GM18909 (cell line): ENCODE measurements at regions not wholly inside any gene's neighbourhood (a gene's known extent, or its start where the extent isn't known, plus 50 kb on each side); places are given as distances from the start of the nearest gene placed in this dataset.
"Not testable (repeated sequence)": the region's sequence is repeated elsewhere in the genome, so short reads cannot be mapped to it uniquely, and the experiment has no call there.

ENCODE experiments used
- ATAC-seq: cut with Tn5 transposase; IDR thresholded peaks from one replicate; pipeline ENCODE4 v1.9.1; 2021; ENCODE audit warnings: mild to moderate bottlenecking; ENCODE audit not compliant: unreplicated experiment, poor library complexity

DNA sequence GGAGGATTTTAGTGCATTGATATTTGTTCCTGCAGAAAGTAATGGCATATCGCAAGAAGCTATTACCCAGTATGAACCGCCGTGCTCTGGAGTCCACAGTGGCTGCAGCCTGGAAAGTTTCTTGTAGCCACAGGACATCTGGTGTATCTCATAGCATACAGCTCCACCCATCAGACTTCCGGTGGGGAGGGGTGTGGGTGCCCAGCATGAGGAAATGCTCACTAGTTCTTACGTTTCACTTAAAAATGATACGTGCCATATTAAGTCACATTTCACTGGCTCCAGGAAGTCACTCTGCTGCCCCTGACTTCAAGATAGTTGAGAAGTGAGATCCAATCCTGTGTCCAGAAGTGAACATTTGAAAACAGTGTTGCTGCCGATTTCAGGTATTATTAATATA is 990.4 kb downstream of the GBE1 start:
- ATAC-seq: no peak

DNA sequence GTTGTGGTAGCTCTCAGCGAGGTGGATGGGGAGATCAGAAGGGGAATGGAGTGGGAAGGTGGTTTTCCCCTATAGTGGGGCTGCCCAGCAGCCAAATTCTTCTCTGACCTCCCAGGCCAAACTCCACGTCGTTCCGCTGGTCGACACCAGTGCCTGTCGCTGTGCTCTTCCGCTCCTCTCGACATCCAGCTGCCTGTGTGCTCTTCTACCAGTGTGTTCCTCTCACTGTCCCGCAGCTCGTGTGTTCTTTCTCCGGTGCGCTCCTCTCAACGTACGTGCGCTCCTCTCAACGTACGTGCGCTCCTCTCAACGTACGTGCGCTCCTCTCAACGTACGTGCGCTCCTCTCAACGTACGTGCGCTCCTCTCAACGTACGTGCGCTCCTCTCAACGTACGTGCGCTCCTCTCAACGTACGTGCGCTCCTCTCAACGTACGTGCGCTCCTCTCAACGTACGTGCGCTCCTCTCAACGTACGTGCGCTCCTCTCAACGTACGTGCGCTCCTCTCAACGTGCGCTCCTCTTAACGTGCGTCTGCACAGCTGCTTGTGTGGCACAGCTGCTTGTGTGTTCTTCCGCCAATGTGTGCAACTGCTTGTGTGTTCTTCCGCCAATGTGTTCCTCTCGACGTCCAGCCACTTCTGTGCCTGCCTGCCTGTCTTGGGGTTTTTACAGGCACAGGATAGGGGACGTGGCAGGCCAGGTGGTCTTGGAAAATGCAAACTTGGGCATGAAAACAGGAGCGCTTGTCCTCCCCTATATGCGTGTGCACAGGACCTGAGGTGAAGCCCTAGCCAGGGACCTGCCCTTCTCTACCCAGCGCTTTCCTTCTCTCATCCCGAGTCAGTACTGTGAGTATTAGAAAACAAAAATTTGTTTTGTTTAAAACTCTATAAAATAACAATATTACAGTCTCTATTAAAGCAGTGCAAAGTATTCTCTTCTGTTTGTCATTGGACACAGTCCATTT is 991.1 kb downstream of the GBE1 start:
- no peak for ATAC-seq

DNA sequence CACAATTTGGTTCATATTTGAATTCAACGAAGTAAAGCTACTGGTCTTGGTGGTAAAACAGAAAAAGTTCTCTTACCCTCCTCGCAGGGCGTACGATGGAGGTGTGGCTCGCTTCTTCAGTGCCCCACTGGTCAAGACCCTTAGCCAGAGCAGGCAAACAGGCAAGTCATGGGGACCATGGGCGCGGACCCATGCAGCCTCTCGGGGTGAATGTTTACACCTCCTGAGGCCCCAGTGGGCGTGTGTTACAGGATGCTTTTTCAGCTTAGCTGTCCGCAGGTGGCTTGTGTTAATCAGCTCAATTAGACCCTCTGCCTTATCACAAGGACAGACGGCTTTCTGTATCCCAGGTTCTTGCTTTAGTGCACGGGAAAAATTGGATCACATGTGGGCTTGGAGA is 991.8 kb downstream of the GBE1 start:
- ATAC-seq: no peak

DNA sequence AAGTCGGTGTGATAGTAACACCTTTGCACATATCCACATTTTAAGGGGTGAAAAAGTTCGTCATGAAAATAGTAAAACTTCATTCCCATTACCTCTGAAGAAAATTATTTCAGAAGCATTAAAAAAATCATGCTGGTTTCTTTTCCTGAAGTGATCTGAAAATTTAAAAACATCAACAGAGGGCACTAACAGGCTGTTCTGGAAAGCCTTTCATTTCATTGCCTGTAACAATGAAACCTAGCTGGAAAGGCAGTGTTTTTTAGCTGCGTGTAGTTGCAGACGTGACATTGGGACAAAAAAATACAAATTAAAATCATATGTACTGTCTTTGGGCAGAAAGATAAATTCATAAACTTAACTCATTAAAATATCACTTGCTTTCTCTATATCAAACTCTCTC is 993.8 kb downstream of the GBE1 start:
- no peak for ATAC-seq

DNA sequence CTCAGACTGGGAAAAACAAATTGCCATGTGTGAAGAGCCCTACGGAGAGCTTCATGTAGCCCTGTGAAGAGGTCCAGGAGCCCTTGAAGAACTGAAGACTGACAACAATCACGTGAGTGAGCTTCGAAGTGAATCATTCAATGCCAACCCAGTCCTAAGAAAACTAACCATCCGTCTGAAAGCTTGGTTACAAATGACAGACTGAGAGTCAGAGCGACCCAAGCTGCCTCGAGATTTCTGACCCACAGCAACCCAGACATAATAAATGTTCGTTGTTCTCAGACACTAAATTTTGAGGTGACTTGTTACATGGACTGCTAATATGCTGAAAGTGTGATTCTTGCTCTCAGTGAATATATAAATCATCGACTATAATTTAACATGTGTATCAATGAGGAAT is 987.2 kb upstream of the ROBO1 start:
- no peak for ATAC-seq

DNA sequence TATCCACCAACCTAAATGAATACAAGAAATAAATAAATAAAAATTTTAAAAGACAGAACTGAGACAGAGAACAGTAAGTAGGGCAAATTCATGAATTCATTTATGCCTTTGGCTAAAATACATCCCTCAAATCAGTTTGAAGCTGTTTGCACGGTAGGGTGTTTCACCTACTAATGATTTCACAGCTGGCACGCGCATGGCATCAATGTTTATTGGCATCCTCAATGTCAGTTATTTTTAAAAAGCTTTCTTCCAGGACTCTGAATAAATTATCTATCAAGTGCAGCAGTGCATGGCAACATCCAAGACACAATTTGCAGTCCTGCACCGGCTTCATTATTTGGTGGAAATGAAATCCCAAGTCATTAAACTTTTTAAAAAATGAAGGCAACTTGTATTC is 985.2 kb upstream of the ROBO1 start:
- no peak for ATAC-seq

DNA sequence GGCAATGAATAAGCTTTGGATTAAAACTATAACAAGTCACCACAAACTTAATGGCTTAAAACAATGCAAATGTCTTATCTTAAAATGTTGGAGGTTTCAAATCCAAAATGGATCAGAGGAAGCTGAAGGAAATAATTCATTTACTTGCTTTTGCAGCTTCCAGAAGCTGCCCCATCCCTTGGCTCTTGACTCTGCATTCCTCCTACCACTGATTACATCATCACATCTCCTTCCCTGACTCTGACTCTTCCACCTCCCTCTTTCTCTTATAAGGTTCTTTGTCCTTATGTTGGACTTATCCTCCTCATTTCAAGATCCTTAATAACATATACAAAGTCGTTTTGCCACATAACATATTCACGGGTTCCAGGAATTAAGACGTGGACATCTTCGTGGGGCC is 982.8 kb upstream of the ROBO1 start:
- no peak for ATAC-seq

DNA sequence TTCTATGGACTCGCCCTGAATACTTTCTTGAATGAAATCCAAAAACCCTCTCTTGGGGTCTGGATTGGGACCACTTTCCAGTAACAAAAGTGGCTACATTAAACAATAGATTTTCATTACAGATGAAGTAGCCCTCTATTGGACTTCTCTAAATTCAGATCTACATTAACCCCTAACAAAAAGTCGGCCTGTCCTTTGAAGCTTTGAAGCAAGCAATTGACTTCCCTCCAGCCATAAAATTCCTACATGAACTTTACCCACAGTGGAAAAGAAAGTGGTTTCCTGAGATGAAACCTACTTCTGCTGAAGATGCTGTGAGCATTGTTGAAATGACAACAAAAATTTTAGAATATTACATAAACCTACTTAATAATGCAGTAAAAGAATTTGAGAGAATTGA is 967.1 kb upstream of the ROBO1 start:
- no peak for ATAC-seq

DNA sequence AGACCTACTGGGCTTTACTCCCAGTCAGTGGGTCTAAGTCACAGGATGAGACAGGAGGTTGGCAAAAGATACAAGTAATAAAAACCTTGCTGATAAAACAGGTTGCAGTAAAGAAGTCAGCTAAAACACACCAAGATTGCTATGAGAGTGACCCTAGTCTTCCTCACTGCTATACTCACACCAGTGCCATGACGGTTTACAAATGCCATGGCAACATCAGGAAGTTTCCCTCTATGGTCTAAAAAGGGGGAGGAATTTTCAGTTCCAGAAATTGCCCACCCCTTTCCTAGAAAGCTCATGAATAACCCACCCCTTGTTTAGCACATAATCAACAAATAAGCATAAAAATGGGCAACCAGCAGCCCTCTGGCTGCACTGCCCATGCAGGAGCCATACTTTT is 966.7 kb upstream of the ROBO1 start:
- no peak for ATAC-seq

DNA sequence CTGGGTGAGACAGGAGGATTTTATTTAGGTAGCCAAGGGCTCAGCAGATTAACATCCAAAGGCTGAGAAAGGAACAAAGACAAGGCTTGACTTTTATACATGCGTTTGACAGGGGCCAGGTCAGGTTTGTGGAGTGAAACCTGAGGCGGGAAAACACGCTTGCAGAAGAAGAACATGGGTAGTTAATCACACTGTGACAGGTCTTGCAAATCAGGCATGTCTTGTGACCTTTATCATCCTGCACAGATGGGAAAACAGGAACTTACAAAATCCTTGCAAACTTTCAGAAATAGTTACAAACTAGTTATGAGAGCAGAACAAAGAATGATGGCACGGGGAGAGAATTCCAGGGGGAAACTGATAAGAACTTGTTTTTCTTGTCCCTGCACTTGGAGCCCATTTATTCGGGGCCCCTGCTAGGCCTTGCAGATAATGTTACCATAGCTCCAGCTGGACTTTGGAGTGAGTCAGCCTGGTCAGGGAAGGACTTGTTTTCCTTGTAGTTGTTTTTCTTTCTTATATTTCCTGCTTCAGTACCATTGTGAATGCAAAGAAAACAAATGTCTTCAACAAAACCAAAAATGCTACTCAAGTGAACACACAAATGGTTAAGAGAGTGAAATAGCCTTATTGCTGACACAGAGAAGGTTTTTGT is 965.9 kb upstream of the ROBO1 start:
- no peak for ATAC-seq

DNA sequence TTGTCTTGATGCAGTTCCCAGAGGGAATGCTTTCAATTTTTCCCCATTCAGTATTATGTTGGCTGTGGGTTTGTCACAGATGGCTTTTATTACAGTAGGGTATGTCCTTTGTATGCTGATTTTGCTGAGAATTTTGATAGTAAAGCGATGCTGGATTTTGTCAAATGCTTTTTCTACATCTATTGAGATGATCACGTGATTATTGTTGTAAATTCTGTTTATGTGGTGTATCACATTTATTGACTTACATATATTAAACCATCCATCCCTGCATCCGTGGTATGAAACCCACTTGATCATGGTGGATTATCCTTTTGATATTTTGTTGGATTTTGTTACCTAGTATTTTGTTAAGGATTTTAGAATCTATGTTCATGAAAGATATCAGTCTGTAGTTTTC is 959.8 kb upstream of the ROBO1 start:
- ATAC-seq: not testable (repeated sequence)

DNA sequence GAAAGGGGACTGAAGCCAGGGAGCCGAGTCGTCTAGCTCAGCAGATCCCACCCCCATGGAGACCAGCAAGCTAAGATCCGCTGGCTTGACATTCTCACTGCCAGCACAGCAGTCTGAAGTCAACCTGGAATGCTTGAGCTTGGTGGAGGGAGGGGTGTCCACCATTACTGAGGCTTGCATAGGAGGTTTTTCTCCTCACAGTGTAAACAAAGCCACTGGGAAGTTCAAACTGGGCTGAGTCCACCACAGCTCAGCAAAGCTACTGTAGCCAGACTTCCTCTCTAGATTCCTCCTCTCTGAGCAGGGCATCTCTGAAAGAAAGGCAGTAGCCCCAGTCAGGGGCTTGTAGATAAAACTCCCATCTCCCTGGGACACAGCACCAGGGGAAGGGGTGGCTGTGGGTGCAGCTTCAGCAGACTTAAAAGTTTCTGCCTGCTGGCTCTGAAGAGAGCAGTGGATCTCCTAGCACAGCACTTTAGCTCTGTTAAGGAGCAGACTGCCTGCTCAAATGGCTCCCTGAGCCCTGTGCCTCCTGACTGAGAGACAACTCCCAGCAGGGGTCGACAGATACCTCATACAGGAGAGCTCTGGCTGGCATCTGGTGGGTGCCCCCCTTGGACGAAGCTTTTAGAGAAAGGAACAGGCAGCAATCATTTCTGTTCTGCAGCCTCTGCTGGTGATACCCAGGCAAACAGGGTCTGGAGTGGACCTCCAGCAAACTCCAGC is 942.0 kb upstream of the ROBO1 start:
- not testable (repeated sequence) for ATAC-seq

DNA sequence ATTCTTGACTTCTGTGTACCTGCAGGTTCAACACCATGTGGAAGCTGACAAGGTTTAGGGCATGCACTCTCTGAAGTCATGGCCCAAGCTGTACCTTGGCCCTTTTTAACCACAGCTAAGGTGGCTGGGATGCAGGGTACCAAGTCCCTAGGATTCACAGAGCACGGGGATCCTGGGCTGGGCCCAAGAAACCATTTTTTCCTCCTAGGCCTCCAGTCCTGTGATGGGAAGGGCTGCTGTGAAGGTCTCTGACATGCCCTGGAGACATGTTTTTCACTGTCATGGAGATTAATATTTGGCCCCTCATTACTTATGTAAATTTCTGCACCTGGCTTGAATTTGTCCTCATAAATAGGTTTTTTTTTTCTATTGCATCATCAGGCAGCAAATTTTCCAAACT is 937.5 kb upstream of the ROBO1 start:
- ATAC-seq: no peak

DNA sequence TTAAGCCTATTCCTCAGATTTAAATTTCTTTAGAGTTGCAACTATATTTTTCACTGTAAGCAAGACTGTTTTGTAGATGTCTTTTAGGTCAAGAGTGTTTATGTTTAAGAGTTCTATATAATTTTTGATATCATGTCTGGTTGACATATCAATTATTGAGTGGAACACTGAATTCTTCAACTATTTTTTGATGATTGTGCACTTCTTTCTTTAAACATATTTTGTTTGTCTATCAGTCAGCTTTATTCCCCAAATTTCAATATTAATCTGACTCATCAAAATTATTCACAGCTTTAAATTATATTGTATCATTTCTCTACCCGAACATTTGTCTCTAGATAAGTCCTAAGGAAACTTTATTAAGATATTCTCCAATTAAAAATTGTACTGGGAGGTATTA is 933.6 kb upstream of the ROBO1 start:
- ATAC-seq: no peak

DNA sequence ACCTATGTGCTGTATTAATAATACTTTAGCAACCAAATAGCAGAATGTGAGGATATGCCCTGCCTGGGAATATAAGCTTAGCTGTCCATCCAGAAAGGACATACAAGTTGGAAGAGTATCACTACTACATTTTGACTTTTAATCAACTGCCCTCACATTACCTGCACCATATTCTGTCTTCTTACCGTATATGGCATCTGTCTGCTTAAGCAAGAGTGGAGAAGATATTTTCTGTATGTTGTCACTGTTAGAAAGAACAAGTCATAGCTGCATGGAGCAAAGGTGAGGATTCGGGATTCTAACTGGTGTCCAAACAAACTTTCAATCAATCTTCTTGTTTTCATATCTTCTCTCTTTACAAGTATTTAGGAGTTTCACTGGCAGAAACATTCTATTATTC is 929.5 kb upstream of the ROBO1 start:
- ATAC-seq: no peak

DNA sequence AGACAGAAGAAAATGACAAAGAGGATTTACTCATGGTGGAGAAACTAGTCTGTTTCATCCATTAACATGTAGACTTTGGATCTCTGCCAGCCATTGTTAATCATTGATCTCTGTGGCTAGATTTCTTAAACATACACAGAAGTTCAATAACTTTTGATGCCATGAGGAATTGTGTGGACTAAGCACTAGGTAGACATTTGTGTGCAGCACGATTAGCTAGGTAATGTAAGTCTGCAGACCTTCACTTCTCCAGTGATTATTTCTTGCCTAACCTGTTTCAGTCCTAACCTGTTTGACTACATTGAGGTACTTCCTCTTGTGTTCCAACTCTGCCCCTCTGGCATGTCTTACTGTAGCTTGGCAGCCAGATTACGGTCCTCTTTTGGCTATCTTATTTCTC is 928.5 kb upstream of the ROBO1 start:
- no peak for ATAC-seq

DNA sequence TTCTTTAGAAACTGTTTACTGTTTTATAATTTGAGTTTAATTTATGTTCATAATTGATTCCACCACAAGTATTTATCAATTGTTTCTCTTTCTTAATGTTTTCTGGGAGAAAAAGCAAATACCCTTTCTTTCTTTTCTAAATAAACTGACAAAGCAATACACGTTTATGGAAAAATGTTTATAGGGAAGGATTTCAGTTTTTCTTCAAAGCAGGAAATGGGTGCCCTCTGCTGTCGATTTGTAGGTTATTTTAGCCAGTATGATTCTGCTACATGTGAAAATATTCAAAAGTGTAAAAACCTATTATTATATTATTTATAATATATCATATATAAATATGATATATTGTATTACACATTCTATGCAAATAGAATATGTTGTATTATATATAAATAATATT is 921.0 kb upstream of the ROBO1 start:
- ATAC-seq: no peak

DNA sequence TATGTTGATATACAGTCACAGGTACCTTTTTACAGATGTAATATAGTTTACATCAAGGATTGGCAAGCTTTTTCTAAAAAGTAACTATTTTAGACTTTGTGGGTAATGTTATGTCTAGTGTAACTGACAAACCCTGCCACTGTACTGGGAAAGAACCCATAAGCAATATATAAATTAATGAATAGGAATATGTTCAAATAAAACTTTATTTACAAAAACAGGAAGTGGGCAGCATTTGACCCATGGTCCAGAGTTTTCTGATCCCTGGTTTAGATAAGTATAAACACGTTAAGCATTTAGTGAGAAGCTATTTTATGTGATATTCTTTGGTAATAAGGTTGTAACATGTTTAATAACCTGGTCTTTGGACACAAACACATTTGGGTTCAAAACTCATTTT is 915.2 kb upstream of the ROBO1 start:
- ATAC-seq: no peak

DNA sequence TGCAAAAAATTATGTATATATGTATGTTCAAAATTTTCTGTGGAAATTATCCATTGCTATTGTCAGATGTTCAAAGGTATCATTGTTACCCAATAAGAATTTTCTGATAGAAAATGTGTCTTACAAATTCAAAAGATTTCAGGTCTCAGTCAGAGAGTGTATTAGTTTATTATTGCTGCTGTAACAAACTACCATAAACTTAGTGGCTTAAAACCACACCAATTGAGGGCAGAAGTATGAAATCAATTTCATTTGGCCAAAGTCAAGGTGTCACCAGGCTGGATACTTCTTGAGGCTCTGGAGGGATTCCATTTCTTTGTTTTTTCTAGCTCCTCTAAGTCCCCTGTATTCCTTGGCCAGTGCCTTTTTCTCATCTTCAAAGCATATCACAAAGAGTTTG is 914.4 kb upstream of the ROBO1 start:
- no peak for ATAC-seq

DNA sequence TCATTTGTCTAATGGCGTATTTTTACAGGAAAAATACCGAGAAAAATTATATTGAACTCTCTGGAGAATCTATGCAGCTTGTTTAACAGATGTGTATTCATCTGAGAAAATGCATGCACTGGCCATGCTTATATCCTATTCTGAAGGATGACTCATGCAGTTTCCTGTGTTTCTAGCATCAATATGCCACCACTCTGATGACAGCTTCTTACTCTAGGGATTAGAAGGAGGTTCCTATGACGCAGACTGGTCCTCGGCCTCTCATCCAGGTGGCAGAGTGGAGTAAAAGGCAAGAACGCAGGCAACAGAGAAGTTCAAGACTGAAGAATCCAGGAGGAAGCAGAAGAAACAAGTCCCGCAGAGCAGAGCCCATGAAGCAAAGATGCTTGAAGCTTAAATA is 910.0 kb upstream of the ROBO1 start:
- ATAC-seq: no peak

DNA sequence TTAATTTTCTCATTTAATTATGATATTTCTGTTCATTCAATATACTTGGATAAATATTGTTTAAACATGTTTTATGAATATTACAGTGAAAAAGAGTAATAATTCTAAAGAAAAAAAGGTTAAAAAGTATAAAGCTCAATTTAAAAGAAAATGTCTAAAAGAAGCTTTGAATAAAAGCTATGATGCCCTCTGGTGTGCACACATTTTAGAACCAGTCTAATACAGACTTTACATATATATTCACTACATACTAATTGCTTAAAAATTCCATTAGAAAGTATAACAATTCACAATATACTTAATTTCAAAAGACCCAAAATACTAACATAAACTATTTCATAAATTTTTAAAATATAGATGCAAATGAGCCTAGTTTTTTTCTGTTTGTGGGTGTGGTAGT is 909.1 kb upstream of the ROBO1 start:
- no peak for ATAC-seq
